ENCODE measurements at regions not wholly inside any gene's neighbourhood (a gene's known extent, or its start where the extent isn't known, plus 50 kb on each side); places are given as distances from the start of the nearest gene placed in this dataset.

GRCh38 chr11:130533113-130533798 lies 84.8 kb downstream of the ADAMTS15 start:
- TF ChIP-seq, protein P1, sequence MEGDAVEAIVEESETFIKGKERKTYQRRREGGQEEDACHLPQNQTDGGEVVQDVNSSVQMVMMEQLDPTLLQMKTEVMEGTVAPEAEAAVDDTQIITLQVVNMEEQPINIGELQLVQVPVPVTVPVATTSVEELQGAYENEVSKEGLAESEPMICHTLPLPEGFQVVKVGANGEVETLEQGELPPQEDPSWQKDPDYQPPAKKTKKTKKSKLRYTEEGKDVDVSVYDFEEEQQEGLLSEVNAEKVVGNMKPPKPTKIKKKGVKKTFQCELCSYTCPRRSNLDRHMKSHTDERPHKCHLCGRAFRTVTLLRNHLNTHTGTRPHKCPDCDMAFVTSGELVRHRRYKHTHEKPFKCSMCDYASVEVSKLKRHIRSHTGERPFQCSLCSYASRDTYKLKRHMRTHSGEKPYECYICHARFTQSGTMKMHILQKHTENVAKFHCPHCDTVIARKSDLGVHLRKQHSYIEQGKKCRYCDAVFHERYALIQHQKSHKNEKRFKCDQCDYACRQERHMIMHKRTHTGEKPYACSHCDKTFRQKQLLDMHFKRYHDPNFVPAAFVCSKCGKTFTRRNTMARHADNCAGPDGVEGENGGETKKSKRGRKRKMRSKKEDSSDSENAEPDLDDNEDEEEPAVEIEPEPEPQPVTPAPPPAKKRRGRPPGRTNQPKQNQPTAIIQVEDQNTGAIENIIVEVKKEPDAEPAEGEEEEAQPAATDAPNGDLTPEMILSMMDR (IDR thresholded peaks at IDR 0.05), result no peak
- TF ChIP-seq POLR2A (IDR thresholded peaks at IDR 0.05), result no peak
- TF ChIP-seq EP300 (IDR thresholded peaks at IDR 0.05), result no peak
